Activated T-cell treated with anti-CD3 and anti-CD28 coated beads, Interleukin-2, amount 50 U/mL, for 48 hours (primary cell): ENCODE measurements at regions not wholly inside any gene's neighbourhood (a gene's known extent, or its start where the extent isn't known, plus 50 kb on each side); places are given as distances from the start of the nearest gene placed in this dataset.
"Not testable (repeated sequence)": the region's sequence is repeated elsewhere in the genome, so short reads cannot be mapped to it uniquely, and the experiment has no call there.

Experiments
- DNase-seq, 2 experiments: peaks; one replicate each; pipeline ENCODE4 v3.0.0-alpha.2; 2020

DNA sequence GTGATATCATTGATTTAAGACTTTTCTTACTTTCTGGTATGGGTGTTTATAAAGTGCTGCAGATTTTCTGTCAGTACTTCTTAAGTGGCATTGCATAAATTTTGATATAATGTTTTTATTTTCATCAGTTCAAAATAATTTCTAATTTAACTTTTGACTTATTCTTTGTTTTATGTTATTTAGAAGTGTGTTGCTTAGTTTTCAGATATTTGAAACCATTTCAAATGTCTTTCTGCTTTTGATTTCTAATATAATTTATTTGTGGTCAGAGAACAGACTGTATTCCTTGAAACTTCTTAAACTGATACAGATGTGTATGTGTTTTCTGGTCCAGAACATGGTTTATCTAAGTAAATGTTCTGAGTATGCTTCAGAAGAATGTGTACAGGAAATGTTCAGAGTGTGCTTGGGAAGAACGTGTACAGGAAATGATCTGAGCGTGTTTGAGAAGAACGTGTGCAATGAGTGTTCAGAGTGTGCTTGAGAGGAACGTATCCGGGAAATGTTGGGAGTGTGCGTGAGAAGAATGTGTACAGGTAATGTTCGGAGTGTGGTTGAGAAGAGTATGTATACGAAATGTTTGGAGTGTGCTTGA lies 265.7 kb upstream of the HS6ST1 start:
- DNase-seq: no peak

DNA sequence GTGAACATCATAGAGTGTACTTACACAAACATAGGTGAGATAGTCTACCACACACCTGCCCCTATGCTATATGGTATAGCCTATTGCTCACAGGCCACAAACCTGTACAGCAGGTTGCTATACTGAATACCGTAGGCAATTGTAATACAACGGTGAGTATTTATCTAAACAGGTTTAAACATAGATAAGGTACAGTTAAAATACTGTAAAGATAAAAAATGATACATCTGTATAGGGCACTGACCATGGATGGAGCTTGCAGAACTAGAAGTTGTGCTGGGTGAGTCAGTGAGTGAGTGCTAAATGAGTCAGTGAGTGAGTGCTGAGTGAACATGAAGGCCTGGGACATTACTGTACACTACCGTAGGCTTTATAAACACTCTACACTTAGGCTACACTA lies 267.0 kb upstream of the HS6ST1 start:
- DNase-seq: no peak

- no peak for DNase-seq
Observed at GRCh38 chr2:128589681-128590080, 271.0 kb upstream of the HS6ST1 start.

DNA sequence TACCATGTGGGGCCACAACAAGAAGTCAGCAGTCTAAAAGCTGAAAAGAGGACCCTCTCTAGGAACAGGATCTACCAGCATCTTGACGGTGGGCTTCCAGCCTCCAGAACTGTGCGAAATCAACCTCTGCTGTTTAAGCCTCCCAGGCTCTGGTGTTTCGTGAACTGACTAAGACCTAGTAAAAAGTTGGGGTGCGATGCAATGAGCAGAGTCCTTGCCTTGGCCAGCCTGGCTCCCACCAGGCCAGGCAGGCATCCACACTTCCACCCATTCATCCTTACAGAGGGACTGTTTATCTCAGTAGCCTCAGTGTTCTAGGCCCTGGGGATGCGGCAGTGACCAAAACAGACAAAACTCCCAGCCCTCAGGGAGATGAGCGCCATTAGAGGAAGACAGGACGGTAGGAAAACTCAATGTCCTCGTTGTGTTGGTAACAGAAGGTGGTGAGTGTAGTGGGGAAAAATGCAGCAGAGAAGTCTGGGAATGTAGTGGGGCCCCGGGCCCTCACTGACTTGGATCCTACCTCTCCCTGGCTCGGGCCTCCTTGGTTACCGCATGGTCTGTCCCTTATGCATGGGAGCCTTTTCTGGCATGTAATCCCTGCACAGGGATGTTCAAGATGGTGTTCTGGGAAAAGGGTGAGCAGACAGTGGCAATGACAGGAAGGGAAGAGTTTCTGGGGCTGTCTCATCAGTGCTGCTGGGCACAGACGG lies 271.8 kb upstream of the HS6ST1 start:
- no peak for DNase-seq

DNA sequence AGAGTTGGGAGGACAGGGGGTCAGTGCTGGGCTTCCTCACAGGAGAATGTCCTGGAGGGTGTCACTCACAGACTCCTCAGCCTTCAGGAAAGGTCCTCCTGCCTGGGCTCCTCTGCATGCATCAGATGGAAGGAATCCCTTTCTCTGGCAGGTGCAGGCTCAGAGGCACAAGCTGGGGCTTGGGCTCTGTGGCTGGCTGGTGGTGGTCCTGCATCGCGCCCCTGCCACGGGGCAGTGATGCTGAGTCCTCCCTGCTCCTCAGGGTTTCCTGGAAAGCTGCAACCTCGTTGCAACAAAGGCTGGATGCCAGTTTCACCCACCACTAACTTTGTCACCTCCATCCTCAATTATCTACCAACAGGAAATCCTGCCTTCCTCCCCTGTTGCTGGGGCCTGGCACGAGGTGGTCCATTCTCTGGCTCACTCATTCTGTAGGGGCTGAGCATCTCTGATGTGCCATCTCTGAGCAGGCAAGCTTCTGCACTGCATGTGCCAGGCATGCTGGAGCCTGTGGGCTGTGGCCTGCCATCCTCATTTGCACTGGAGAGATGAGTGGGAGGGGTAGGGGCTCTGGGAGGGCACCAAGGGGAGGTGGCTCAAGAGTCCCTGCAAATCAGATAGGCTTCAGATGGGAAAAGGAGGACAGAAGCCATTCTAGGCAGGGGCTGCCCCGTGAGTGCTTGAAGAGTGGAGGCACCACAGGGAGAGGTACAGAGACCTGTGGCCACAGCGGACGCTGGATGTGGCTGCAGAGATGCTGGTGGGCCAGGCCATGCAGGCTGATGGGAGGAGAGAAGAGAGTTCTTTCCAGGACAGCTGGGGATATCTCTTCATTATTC lies 272.6 kb upstream of the HS6ST1 start:
- DNase-seq: no peak

DNA sequence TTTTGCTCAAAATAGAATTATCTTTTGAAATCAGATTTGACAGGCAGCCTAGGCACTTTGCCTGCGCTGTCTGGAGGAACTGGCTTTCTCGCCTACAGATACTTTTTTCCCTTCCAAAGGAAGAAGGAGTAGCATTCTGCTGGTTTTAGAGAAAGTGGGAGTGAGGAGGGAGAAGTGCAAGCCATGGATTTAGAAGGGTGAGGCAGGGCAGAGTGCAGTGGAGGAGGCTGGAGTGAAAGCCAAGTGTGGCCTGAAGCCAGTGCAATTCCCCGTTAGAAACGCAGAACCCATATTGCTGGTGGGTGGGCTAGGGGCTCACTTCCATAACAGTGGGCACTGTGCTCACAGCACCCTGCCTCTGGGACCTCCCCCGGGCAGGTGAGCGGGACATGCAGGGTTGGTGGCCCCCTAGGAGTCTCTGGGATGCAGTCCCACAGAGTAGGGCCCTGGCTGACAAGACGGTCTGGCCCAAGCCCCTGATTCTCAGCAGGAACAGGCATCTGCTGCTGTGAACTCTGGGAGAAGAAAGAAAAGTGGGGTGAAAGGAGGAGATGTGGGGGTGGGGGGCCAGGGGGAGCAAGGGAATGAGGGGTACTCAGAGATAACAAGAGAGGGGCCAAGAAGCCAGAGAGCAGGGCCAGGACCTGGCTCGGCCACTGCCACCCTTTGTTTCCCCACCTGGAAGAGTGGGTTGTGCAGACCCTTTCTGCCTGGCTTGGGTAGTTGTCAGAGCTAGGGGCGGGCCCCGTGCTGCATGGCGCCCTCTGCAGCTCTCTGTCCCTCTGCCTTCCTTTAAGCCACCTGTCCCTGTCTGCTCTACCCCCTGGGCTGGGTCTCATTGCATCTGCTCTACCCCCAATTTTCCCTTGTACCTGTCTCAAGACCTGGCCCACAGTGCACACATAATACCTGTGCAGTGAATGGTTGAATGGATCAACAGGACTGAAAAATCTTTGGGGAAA lies 273.5 kb upstream of the HS6ST1 start:
- no peak for DNase-seq

- no peak for DNase-seq
Observed at GRCh38 chr2:128593518-128593878, 274.8 kb upstream of the HS6ST1 start.

GRCh38 chr2:128593879-128594650 lies 275.4 kb upstream of the HS6ST1 start:
- DNase-seq: no peak

DNA sequence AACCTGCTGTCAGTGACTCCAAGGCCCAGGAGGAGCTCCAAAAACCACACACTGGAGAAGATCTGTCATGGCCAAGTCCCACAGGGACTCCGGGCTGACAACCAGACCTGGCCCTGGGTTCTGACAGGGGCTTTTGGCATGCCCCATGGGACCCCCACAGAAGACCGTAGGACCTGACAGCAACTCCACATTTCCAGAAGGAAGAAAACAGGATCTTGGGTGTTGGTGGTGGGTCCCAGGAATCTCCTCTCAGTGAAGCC lies 275.9 kb upstream of the HS6ST1 start:
- DNase-seq: no peak

- no peak for DNase-seq
Observed at GRCh38 chr2:128594953-128595677, 276.4 kb upstream of the HS6ST1 start.

DNA sequence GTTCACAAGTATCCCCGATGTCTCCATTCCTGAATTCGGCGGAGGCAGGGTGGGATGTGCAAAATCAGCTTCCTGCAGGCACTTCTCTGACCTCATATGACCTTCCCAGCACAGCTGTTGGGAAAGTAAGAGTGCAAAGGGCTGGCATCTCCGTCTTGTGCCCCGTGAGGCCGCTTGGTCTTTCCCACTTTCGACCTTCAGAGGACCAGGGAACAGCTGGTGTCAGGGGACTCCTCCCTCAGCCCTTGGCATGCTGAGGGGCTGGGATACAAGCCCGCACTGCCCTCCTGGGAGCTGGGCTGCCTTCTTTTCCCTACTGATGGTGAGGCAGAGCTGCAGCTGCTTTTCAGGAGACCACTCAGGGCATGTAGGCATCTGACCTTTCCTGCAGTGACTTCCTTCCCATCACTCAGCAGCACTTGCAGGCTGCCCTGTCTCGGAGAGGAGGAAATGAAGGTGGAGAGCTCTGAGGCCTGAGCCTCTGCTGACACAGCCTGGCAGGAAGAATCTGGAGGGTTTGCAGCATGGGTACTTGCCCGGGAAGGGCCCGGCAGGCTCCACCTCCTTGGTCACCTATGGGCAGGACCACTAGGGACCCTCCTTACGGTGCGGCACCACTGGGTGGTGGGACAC lies 277.2 kb upstream of the HS6ST1 start:
- DNase-seq: no peak

DNA sequence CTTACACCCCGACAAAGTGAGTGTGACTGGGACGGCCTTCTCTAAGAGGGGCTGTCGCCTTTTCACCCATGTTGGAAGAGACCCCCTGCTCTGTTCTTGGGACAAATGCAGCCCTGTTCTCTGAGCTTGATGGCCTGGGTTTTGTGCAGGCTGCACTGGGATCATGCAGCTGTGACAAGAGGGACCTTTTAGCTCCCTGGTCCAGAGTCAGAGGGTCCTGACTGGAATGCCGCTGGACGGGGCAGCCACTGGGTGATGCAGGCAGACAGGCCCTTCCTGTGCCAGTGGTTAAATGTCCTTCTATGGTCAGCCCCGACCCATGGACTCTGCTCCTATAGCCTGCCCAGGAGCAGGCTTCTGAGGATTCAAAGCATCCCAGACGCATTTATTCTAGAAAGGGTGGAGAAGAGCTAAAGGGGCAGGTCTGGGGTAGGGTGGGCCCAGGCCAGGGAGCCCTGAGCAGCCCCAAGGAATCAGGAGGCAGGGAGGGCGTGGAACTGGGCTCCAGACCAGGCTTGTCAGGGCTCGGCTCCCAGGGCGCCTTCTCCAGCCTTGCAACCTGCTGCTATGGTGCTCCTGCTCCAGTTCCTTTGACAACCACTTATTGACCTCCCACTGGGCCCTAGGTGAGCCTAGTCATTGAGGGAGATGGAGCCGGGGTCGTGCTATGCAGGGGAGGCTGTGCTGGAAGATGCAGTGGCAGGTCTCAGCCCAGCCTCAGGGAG lies 277.9 kb upstream of the HS6ST1 start:
- no peak for DNase-seq

DNA sequence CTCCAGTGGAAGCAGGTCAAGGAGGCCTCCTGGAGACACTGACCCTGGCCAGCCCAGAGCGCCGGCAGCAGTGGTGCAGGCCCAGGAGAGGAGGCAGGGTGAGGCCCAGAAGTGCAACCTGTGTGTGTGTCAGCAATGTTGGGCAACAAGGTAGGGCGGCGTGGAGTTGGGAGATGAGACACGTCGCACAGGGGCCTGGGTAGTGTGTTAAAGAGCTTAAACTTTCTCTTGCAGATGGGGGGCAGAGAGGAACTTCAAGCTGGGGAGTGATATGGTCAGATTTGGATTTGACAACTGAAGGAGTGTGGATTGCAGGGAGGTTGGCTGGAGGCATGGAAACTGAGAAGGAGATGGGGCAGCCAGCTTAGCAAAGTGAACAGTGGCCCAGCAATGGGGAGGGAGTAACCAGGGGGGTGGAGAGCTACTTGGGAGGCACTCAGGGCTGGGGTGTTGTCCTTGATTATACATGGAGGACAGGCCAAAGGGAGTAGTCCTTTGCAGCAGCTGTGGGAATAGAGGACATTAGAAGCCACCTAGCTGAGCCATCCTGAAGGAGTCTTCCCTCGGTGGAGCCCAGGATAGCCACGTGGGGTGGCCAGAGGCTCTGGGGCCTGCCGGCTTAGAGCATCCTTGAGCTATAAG lies 278.6 kb upstream of the HS6ST1 start:
- no peak for DNase-seq

DNA sequence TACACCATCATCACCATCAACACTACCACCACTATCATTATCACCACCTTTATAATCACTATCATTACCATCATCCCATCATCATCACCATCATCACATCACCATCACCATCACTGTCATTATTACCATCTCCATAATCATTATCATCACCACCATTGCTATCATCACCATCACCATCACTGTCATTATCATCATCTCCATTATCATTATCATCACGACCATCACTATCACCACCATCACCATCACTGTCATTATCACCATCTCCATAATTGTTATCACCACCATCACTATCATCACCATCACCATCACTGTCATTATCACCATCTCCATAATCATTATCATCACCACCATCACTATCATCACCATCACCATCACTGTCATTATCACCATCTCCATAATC lies 279.6 kb upstream of the HS6ST1 start:
- not testable (repeated sequence) for DNase-seq

DNA sequence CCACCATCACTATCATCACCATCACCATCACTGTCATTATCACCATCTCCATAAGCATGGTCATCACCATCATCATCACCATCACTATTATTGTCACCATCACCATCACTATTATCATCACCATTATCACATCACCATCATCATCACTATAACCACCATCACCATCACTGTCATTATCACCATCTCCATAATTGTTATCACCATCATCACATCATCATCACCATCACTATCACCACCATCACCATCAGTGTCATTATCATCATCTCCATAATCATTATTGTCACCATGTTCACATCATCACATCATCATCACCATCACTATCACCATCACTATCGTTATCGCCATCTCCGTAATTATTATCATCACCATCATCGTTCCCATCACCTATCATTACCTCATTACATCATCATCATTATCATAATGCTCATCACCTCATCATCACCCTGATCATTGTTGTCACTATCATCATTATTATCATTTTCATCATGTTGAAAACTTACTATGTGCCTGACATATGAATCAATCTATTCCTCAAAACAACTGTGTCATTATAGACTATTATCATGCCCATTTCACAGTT lies 280.3 kb upstream of the HS6ST1 start:
- no peak for DNase-seq

DNA sequence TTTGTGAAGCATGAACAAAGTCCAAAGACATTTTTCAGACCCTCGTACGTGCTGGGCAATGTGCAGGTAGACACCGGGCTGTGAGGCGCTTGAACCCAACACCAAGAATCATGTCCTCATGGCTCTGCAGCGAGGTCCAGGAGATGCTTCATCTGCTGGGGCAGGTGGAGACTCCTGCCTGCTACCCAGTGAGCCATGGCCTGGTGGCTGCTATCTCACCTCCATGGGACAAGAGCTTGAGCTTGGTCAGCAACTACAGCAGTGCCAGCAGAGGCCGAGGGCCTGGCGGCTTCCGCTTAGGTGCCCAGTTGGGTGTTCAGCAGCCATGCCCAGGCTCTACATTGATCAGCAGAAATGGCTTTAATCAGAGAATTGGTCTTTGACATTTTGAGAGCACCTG lies 281.0 kb upstream of the HS6ST1 start:
- DNase-seq: no peak

DNA sequence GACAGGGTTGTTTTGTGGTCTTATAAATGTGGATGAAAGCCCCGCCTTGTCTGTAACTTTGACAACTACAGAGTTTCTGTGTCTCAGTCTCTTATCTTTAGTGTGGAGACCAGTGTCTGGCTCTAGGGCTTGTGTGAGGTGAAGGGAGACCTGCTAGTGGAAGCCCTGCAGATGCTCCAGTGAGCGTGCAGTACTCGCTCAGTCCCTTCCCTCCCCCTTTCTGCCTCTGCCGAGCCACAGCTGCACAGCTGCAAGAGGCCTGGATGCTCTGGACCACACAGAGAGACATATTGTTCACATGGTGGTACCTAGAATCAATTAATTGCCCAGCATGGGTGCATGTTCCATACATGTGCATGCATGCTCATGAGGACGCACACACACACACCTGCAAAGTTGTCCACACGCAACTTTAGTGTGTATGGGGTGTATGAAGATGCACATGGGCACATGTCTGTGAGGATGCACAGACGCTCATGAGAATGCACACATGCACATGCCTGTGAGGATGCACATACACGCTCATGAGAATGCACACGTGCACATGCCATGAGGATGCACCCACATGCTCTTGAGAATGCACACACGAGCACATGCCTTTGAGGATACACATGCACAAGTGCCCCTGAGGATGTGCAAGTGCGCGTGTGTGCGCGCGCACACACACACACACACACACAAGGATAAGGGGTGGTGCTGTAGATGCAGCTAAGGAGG lies 282.1 kb upstream of the HS6ST1 start:
- DNase-seq: no peak

- no peak for DNase-seq
Observed at GRCh38 chr2:128601298-128602037, 282.8 kb upstream of the HS6ST1 start.
